Gastrocnemius medialis (tissue), 4 donors: ENCODE measurements at regions not wholly inside any gene's neighbourhood (a gene's known extent, or its start where the extent isn't known, plus 50 kb on each side); places are given as distances from the start of the nearest gene placed in this dataset.

ENCODE experiments used
- ATAC-seq, 2 donors: fragments of 150-250 bp; one replicate each; pipeline ENCODE4 v1.9.1; 2016
- DNase-seq, 2 donors: peaks; one replicate each; pipeline ENCODE4 v3.0.0-alpha.2; 2019
- H3K27ac ChIP-seq, 4 donors: fragments of 200-600 bp; sonication (generic); 1 replicate in 1 of 4; 2 replicates in 3 of 4; pipeline ENCODE4 v1.5.1; 2016 to 2018; ENCODE audit warnings: mild to moderate bottlenecking in 2 of 4, moderate library complexity in 1 of 4
- H3K27me3 ChIP-seq, 3 donors: fragments of 200-600 bp; sonication (generic) in 2 of 3; 1 replicate in 1 of 3; 2 replicates in 2 of 3; pipeline versions ENCODE4 v1.5.1 to v1.6.0; 2016 to 2019; ENCODE audit warnings: mild to moderate bottlenecking in 1 of 3, moderate library complexity in 1 of 3
- H3K36me3 ChIP-seq, 2 donors: fragments of 200-600 bp; sonication (generic) in 1 of 2; one replicate each; pipeline ENCODE4 v1.5.1; 2017 to 2018
- H3K4me1 ChIP-seq, 2 donors: fragments of 200-600 bp; sonication (generic) in 1 of 2; one replicate each; pipeline ENCODE4 v1.5.1; 2016 to 2017; ENCODE audit warnings: mild to moderate bottlenecking in 2 of 2
- H3K4me3 ChIP-seq, 4 donors: fragments of 200-600 bp; sonication (generic) in 3 of 4; 1 replicate in 1 of 4; 2 replicates in 3 of 4; pipeline ENCODE4 v1.5.1; 2016 to 2019; ENCODE audit warnings: mild to moderate bottlenecking in 2 of 4
- H3K9me3 ChIP-seq, 3 donors: fragments of 200-600 bp; sonication (generic) in 2 of 3; 1 replicate in 1 of 3; 2 replicates in 2 of 3; pipeline ENCODE4 v1.5.1; 2016 to 2019
- POLR2A ChIP-seq, 2 donors: fragments of 450-650 bp; IDR thresholded peaks; one replicate each; pipeline ENCODE4 v1.6.1; 2017; ENCODE audit warnings: antibody characterized with exemption in 2 of 2, mild to moderate bottlenecking in 2 of 2, moderate library complexity in 2 of 2
- in situ Hi-C, 4 donors: fragments of 200-750 bp; cut with MboI; loops; one replicate each; pipeline versions ENCODE4 v1.15.0 to v1.8.0; 2017; ENCODE audit warnings: low sequenced_read_pairs in 4 of 4
- intact Hi-C: fragments of 100-400 bp; cut with DNase I; formaldehyde crosslinking; loops from one replicate; pipeline ENCODE4 v1.15.1; 2023; ENCODE audit warnings: low total_unique reads
- TF ChIP-seq, protein P1 (sequence below), 5 experiments: fragments of 450-650 bp in 3 of 5; fragments of 200-600 bp in 2 of 5; sonication (generic) in 2 of 5; IDR thresholded peaks in 4 of 5; conservative IDR thresholded peaks in 1 of 5; 1 replicate in 4 of 5; 2 replicates in 1 of 5; pipeline ENCODE4 v1.5.1; 2016 to 2019; ENCODE audit warnings: antibody characterized with exemption in 5 of 5, mild to moderate bottlenecking in 3 of 5, moderate library complexity in 3 of 5

DNA sequence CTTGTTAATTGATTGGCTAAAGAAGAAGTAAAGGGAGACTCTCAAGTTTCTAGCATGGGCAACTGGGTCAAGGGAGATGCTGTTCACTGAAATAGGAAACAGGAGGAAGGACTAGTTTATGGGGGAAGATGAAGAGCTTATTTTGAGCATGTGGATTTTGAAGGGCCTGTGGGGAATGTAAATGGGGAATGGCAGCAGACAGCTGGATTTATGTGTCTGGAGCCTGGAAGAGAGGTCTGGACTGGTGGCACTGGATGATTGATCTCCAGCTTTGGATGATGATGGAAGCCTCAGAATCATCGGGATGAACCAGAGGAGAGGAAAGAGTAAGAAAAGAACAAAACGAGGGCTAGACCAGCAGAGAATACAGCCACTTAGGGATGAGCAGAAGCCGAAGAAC is 54.9 kb upstream of the ENAH start:
- TF ChIP-seq, protein P1, sequence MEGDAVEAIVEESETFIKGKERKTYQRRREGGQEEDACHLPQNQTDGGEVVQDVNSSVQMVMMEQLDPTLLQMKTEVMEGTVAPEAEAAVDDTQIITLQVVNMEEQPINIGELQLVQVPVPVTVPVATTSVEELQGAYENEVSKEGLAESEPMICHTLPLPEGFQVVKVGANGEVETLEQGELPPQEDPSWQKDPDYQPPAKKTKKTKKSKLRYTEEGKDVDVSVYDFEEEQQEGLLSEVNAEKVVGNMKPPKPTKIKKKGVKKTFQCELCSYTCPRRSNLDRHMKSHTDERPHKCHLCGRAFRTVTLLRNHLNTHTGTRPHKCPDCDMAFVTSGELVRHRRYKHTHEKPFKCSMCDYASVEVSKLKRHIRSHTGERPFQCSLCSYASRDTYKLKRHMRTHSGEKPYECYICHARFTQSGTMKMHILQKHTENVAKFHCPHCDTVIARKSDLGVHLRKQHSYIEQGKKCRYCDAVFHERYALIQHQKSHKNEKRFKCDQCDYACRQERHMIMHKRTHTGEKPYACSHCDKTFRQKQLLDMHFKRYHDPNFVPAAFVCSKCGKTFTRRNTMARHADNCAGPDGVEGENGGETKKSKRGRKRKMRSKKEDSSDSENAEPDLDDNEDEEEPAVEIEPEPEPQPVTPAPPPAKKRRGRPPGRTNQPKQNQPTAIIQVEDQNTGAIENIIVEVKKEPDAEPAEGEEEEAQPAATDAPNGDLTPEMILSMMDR (IDR thresholded peaks at IDR 0.05 in 4 of 5, conservative IDR thresholded peaks at IDR 0.05 in 1 of 5): no peak
- no peak for TF ChIP-seq POLR2A (IDR thresholded peaks at IDR 0.05)
- no peaks in the 10 kb centered on the region for H3K9me3 ChIP-seq
- peaks cover 6 to 12% of the 10 kb centered on the region in 2 donors for H3K4me1 ChIP-seq
- peak overlapping the region in 3 of 4 donors; percentile 5 to 33 (median 13) for H3K27ac ChIP-seq
- no peak overlapping the region for H3K4me3 ChIP-seq
- ATAC-seq: no peak
- H3K27me3 ChIP-seq: no peaks in the 10 kb centered on the region
- intact Hi-C loops: no loop called here
- no peak for DNase-seq
- in situ Hi-C loops: no loop called here
- no peaks in the 10 kb centered on the region for H3K36me3 ChIP-seq

DNA sequence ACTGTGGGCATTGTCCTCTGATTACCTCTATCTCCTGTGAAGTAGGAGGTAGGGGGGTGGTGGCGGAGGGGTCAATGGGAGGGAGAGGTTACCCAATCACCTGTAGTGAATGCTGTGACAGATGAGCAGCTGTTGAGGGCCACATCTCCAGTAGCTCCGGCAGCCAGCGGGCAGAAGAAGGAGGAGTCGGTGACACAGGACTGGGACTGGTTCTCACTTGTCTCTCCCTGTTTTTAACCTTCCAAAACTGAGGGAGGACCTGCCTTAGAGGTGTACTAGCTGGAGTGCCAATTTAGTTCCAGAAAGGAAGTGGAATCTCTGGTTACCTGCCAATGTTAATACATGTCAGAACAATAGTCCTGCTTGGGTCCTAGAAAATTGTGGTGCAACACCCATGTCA is 56.2 kb upstream of the ENAH start:
- in situ Hi-C loops (no loop called here), intact Hi-C loops (no loop called here)
- ATAC-seq (peak in 1 of 2 donors; percentile 61), DNase-seq (peak in 1 of 2 donors; percentile 21)
- Histone ChIP-seq H3K9me3 (no peaks in the 10 kb centered on the region), H3K27ac (peak overlapping the region in 1 of 4 donors; percentile 34), H3K27me3 (no peaks in the 10 kb centered on the region), H3K4me3 (no peak overlapping the region), H3K4me1 (peaks cover 6 to 12% of the 10 kb centered on the region in 2 donors), H3K36me3 (no peaks in the 10 kb centered on the region)
- TF ChIP-seq, protein P1 (IDR thresholded peaks at IDR 0.05 in 4 of 5, conservative IDR thresholded peaks at IDR 0.05 in 1 of 5): no peak
- TF ChIP-seq POLR2A (IDR thresholded peaks at IDR 0.05): no peak

DNA sequence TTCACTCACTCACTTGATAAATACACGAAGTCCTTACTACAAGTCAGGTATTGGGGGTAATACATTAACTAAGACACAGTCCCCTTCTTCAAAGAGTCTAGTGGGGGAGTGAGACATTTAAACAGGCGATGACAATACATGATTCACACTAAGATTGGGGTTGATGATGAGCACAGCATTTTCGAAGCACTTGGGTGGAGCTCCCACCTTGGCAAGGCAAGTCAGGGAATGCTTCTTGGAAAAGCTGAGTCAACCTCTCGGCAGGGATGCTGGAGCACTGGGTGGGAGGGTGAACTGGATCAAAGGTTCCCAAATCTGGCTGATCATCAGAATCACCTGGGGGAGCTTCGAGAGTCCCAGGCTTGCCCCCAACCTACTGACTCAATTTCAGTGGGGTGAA is 57.9 kb upstream of the ENAH start:
- DNase-seq (no peak), ATAC-seq (no peak)
- no peak overlapping the region for H3K4me3 ChIP-seq
- H3K4me1 ChIP-seq: peaks cover 6 to 12% of the 10 kb centered on the region in 2 donors
- in situ Hi-C loops (no loop called here), intact Hi-C loops (no loop called here)
- H3K27ac ChIP-seq: peak overlapping the region in 2 of 4 donors; percentile 27 to 38
- no peak for TF ChIP-seq POLR2A (IDR thresholded peaks at IDR 0.05)
- TF ChIP-seq, protein P1 (IDR thresholded peaks at IDR 0.05 in 4 of 5, conservative IDR thresholded peaks at IDR 0.05 in 1 of 5): no peak
- no peaks in the 10 kb centered on the region for H3K9me3 ChIP-seq
- H3K27me3 ChIP-seq: no peaks in the 10 kb centered on the region
- H3K36me3 ChIP-seq: no peaks in the 10 kb centered on the region

DNA sequence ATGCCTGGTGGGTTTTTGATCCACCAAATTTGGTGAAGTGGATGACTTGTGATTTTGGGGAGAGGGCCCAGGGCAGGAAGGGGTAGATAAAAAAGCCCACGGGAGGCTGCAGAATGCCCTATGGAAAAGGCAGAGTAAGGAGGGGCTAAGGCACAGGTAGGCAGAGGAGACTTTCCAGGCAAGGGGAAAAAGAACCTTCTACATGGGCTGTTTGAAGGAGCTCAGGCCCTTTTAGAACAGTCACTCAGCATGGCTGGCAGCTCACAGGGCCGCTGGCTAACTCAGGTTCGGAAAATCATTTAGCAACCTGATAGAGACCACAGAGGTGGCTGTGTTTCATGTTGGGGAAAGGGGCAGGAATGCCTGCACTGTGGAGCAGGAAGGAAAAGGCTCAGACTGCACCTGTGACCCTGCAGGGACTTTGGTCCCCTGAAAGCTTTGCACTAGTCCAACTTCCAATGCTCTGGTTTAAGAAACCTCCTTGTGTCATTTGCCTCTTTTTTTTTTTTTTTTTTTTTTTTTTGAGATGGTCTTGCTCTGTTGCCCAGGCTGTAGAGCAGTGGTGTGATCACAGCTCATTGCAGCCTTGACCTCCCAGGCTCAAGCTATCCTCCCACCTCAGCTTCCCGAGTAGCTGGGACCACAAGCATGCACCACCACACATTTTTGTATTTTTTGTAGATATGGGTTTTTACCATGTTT is 58.5 kb upstream of the ENAH start:
- H3K27ac ChIP-seq: peak overlapping the region in 3 of 4 donors; percentile 4 to 38 (median 27)
- no peaks in the 10 kb centered on the region for H3K9me3 ChIP-seq
- H3K4me1 ChIP-seq: peaks cover 6 to 12% of the 10 kb centered on the region in 2 donors
- TF ChIP-seq POLR2A (IDR thresholded peaks at IDR 0.05): no peak
- TF ChIP-seq, protein P1 (IDR thresholded peaks at IDR 0.05 in 4 of 5, conservative IDR thresholded peaks at IDR 0.05 in 1 of 5): no peak
- DNase-seq (no peak), ATAC-seq (no peak)
- intact Hi-C loops: no loop called here
- in situ Hi-C loops: no loop called here
- H3K27me3 ChIP-seq: no peaks in the 10 kb centered on the region
- H3K36me3 ChIP-seq: no peaks in the 10 kb centered on the region
- no peak overlapping the region for H3K4me3 ChIP-seq
